ENCODE measurements at regions not wholly inside any gene's neighbourhood (a gene's known extent, or its start where the extent isn't known, plus 50 kb on each side); places are given as distances from the start of the nearest gene placed in this dataset.
"Not testable (repeated sequence)": the region's sequence is repeated elsewhere in the genome, so short reads cannot be mapped to it uniquely, and the experiment has no call there.

DNA sequence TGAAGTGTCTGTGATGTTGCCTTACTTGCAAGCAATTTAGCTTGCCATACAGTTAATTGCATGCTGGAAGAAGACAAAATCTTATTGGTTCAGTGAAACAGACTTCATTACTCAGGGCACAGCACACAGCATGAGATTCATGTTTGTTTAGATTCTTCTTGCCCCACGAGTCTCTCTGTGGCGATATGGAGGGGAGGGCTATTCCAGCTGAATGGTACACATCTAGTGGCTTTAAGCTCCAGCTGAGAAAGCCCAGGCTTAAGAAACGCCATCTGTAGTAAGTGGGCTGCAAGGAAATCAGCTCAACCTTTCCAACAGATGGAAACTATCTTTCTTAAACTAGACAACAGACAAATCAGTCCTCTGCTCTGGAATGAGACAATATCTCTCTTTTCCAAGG lies 1022.0 kb downstream of the NCAM2 start:
- no peak for DNase-seq (ENCODE audit: low spot score)

DNA sequence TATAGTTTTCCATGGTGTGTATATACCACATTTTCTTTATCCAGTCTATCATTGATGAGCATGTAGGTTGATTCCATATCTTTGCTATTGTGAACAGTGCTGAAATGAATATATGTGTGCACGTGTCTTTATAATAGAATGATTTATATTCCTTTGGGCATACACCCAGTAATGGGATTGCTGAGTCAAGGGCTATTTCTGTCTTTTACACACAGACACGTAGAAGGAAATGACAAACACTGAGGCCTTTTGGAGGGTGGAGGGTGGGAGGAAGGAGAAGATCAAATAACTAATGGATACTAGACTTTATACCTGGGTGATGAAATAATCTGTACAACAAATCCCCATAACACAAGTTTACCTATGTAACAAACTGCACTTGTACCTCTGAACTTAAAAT lies 1025.7 kb downstream of the NCAM2 start:
- not testable (repeated sequence) for DNase-seq (ENCODE audit: low spot score)

DNA sequence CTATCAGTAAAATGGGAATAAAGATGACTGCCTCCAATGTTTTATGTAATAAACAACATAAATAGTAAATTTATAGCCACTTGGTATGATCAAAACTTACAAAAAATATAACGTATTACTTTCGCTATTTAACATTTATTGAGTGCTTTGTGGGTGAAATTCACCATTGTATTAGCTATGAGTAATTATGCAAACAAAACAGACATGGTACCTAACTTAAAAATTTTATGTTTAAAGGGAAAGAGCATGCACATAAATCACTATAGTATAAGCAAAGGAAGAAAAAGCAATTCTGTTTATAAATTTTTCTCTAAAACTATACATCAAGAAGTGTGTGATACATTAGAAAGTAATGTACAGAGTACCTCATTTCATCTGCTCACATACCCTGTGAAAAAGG lies 1046.2 kb downstream of the NCAM2 start:
- DNase-seq (ENCODE audit: low spot score): no peak

DNA sequence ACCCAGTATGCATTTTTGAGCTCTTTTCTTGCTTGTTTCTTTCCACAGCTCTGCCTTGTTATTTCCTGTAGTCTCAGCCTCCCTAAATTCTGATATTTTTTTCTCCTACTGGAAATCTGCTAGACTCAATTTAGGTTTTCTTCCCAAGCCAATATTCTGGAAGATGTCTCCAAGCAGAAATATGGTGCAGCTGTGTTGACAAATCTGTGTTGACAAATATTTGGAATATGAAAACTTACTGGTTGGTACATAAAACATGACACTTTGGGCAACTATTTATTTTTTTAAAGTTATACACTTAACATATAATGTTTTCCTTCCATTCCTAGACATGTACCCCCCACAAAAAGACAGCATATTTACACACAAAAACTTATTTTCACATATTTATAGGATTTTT lies 1048.4 kb downstream of the NCAM2 start:
- DNase-seq (ENCODE audit: low spot score): no peak

DNA sequence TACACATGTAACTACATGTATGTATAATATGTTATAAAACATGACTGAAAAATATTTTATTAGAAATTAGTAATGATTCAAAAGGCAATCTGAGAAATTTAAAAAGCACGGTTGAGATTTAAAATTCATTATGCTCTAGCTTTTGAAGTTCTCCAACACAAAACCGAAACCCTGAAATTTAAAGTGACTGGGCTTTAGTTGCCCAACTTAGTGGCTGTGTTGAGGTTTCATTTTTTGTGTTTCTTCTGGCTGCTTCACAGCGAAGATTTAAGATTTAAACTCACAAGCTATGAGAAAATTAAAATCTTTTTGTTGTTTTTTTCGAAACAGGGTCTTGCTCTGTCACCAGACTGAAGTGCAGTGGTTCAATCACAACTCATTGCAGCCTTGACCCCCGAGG lies 1058.7 kb downstream of the NCAM2 start:
- no peak for DNase-seq (ENCODE audit: low spot score)

DNA sequence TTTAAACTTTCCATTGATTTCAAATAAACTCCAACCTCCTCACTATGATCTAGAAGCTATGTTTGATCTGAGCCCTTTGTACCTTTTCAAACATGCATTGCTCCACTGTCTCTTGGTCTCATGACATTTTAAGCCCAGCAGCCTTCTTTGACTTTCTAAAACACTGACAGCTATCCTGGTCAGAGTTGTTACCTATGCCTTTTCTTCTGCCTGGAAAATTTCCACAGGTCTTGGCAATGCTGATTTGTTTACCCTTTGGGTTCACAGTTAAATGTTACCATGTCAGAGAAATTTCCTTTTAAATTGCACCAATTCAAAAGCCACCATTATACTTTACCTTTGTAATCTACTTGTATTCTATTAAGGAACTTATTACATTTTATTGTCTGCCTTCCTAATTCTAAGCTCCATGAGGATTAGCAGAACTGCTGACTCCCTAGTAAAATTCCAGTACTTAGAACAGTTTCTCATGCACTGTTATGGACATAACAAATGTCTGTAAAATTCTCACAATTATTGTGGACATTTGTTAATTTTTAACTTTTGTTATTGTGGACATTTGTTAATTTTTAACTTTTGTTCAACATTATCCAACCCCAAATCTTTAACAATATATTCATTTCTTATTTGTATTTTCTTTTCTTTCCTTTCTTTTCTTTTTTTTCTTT lies 1064.4 kb downstream of the NCAM2 start:
- DNase-seq (ENCODE audit: low spot score): no peak

DNA sequence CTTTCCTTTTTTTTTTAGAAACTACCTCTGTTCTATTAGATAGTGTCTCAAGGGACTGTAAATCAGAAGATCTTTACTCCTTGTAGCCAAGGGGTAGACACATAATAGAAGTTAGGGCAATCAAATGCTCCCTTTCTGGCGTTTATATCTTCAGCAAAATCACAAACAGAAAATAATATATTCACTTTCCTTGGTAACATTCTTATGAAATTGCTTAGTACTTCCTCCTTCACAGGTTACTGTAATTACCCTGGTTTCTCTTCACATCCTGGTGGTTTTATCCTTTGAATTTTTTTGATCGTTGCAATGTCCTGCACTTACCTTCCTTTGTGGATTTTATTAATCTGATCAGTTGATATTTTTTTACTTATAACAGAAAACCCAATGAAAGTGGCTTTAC lies 1064.9 kb downstream of the NCAM2 start:
- DNase-seq (ENCODE audit: low spot score): no peak

DNA sequence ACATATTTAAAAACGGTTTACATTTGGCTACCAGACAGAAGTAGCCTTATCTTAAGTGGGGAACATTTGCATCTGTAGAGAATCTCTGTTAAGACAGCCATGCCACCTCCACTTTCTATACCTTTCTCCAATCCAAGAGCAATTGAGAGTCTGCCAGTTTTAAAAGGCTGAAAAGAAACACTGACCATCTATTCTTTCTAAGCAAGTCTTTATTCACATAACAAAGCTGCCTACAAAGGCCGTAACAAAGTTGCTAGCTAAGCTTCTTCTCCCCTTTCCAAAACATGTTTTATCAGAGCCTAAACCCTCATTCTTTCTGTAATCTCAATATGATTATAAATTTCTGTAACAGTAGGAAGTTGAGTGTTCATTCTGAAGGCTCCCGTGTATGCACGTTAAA lies 1078.3 kb downstream of the NCAM2 start:
- no peak for DNase-seq (ENCODE audit: low spot score)

DNA sequence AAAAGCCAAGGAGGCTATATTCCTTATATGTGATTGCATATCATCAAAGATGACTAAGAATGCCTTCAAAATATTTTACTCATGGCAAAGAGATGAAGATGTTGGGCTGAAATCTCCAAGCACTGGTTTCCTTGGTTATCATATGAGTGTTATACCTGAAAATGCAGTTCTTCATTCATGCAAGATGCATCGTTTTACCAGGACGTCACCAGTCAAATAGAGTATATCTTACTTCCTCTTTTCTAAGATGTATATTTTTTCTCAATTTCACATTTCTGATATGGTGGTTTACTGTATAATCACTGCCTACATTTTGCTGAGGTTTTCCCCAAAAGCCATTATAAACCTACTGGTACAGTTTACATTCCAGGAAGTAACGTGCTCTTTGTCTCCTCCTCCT lies 1085.7 kb downstream of the NCAM2 start:
- no peak for DNase-seq (ENCODE audit: low spot score)

DNA sequence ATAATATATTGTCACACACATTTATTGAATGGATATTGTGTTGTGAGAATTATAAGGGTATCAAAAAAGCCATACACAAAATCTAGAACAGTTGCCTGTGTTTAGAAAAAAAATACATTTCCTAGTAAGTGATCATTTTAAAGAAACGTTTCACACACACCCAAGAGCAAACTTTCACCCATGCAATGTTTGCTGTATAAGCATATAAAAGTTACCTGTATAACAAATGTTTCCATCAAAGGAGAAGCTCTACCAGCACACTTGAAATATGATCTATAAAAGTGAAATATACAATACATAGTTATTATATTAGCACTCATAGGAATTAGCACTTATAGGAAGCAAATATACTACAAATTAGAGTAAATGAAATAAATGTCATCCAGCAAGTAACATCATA lies 1098.1 kb downstream of the NCAM2 start:
- no peak for DNase-seq (ENCODE audit: low spot score)

DNA sequence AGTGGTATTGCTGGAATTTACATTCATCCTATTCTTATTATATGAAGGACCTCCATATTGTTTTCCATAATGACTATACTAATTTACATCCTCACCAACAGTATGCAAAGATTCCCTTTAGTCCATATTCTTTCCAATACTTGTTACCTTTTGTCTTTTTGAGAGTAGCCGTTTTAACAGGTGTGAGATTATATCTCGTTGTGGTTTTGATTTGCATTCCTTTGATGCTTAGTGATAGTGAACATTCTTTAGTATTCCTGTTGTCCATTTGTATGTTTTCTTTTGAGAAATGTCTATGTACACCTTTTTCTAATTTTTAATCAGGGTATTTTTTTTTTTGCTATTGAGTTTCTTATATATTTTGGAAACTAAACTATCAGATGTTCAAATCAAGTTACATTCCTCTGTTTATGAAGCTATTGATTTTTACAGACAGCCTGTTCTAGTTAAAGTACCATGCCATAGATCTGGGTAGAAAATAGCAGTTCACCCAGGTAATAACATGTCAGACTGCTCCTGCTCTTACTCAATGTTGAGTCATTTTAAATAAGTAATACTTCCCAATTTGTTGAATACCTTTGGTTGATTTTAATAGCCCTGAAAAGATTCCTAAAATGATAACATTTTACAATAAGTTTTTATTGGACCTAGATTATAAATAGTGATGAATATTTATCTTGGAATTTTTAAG lies 1108.7 kb downstream of the NCAM2 start:
- no peak for DNase-seq (ENCODE audit: low spot score)

DNA sequence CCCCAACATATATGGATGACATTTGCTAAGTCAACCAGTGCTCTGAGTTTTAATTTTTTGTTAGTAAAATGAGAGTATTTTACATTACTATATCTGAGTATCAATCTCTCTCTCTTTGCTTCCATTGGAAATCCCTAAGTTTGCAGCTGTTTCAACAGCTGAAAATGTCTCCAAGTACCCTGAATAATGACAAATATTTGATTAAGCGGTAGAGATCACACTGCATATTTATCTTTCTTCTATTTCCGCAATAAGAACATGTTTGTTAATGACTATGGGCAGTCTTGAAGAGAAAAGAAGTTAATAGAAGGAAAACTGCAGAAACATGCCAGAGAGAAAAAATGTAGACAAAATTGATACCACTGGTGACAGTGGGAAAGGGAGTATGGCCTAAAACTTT lies 1117.5 kb downstream of the NCAM2 start:
- no peak for DNase-seq (ENCODE audit: low spot score)

DNA sequence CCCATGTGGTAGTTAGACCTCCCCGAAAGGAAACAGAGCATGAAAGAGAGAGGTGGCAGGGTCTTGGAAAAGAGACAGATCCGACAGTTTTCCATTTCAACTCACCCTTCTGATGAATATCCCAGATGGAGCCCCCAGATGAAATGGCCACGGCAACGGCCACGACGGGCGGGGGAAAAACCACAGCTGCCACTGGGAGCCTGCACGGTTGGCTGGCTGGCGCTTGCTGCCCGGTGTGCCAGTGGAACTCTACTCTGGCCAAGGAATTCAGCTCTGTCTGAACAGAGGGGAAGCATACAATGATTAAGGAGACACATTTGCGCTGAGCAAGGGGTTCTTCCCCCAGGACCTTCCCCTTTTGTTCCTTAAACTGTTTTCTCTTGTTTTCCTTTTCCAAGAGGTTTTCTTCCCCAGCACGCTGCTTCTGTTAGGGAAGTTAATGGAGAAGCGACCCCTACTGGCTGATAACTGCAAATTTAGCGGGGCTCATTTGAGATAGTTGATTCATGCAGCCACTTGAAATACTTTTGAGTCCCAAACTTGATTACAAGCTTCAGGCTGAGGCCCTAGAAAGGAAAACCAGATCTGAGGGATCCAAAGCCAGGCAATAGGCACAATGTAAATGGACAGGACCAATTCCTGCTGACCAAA lies 1122.5 kb downstream of the NCAM2 start:
- no peak for DNase-seq (ENCODE audit: low spot score)

DNA sequence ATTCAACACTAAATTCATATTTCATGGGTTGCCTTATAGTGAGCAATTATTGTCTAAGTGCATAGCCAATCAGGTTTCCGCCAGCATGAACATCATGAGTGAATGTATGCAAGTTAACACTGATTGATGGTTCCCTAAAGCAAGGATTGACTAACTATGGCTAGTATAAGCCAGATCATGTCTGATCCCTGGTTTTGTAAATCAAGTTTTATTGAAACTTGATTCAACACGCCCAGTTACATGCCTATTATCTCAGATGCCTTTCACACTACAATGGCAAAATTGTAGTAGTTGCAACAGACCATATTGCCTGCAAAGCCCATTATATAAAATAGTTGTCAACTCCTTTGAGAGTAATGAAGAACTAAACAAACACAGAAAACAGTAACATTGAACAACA lies 1127.4 kb downstream of the NCAM2 start:
- DNase-seq (ENCODE audit: low spot score): no peak

DNA sequence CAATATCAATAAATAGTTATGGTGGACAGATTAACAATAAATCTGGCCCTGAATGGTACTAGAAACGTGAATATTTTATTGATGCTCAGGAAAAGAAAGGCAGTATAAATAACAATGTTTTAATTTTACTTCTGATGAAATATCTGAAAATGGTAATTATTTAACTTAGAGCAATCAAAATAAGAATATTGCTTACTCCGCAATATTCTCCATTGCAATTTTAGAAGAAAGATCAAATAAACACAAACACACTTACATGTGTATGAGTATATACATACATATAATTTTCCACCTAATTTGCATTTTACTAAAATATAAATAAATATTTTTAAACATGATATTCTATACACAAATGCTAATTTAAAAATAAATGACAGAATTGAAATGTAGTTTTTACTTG lies 1130.5 kb downstream of the NCAM2 start:
- DNase-seq (ENCODE audit: low spot score): no peak

DNA sequence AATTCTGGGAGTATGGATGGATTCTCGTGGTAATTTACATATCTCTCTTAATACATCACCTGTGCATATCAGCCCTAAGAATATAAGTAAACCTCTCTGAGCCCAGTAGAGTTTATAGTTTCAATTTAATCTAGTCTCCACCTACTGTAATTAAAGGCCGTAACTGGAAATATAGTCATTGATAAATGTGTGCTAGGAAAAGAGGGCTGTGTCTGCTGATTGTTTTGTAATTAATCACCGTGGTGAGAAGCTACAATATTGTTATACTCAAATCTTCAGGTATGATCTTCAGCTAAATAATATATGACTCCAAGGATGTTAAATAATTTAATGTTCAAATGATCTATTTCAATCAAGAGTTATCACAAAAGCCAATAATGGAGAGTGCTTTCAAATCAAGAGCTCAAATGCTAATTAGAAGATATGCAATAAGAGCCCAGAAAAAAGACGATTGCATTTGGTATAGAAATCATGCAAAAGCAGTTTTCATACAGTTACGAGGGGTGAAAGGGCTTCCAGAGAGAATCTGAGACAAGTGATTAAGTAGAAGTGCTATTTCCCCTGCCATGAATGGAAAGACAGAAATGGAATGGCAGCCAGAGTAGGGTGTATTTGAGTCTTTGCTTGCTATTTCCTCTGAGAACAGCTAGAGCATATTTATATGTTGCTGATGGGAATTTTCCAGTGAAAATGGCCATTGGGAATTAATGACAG lies 1134.3 kb downstream of the NCAM2 start:
- DNase-seq (ENCODE audit: low spot score): no peak

DNA sequence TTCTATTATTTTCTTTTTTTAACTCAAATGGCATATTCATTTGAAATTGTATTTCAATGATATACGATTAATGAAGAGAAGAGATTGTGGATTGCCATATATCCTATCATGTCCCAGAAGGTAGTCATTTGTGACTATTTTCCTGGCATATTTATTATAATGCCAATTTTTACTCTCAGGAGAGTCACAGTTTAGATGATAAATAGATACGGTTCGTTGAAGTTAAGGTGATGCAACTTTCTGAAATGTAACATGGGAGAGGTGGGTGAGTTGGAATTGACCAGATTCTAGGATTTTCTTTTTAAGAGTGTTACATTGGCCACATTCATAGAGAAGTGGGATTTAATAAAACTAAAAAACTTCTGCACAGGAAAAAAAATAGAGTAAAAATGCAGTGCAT lies 1138.5 kb downstream of the NCAM2 start:
- no peak for DNase-seq (ENCODE audit: low spot score)

DNA sequence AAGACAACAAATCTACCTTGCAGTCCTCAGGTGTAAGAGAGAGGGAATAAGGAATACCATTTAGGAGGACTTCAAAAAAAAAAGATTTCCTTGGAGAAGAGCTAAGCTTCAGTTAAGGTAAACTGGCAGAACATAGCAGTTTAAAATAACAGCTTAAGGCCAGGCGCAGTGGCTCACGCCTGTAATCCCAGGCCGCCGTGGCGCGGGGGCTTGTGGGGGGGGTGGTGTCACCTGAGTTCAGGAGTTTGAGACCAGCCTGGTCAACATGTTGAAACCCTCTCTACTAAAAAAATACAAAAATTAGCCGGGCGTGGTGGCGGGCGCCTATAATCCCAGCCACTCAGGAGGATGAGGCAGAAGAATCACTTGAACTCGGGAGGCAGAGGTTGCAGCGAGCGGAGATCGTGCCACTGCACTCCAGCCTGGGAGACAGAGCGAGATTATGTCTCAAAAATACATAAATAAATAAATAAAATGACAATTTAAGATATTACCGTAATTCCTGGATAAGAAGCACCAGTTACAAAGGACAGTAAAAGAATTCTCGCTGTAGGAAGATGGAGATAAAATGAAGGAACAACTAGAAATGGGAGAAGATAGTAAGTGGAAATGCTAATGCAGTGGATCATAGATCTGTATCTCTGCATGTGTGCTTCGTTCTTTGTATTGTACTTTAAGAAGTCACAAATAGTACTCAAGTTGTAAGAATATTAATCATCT lies 1140.2 kb downstream of the NCAM2 start:
- DNase-seq (ENCODE audit: low spot score): no peak

DNA sequence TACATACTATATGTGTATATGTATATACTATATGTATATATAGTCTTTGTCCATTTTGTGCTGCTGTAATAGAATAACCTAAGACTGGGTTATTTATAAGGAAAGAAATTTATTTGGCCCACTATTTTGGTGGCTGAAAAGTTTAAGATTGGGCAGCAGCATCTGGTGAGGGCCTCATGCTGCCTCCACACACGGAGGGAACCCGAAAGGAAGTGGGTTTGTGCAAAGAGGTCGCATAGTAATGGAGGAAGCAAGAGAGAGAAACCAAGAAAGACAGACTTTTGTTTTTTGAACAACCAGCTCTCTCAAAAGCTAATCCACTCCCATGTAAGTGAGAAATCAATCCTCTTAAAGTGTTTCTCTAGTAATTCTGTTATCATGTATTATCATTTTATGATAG lies 1147.3 kb downstream of the NCAM2 start:
- no peak for DNase-seq (ENCODE audit: low spot score)

DNA sequence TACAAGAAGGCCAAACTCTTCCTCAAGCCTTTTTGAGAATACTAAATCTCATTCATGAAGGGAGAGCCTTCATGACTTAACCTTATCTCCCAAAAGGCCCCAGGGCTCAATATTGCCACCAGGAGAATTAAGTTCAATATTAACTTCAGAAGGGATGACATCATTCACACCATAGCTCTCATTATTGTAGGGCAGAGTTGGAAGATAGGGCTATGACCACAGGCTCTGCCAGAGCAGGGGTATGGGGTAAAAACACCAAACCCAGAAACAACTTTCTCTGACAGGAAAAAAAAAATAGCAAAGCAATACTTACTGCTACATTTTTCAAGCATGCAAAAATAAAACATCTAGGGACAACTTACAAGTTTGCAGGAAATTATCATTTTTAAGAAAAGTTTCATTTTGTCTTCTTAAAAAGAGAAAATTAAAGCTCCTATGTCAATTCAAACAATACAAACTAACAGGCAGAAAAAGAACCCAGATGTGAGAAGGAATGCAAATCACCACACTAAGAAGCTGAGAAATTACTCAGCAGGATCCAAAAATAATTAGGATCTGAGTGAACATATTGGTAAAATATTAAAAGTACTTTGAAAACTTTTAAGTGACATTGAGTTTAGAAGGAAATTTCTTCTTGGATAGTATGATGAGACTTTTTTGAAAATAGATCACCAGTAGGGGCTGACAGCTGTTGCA lies 1156.5 kb downstream of the NCAM2 start:
- no peak for DNase-seq (ENCODE audit: low spot score)

DNA sequence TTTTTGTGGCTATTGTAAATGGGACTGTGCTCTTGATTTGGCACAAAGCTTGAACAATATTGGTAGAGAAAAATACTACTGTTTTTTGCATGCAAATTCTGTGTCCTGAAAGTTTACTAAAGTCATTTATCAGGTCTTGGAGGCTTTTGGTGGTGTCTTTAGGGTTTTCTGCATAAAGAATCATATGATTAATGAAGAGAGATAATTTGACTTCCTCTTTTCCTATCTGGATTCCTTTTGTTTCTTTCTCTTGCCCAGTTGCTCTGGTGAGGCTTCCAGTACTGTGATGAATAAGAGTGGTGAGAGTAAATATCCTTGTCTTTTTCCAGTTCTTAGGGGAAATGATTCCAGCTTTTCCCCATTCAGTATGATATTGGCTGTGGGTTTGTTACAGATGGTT lies 1166.7 kb downstream of the NCAM2 start:
- DNase-seq (ENCODE audit: low spot score): no peak

DNA sequence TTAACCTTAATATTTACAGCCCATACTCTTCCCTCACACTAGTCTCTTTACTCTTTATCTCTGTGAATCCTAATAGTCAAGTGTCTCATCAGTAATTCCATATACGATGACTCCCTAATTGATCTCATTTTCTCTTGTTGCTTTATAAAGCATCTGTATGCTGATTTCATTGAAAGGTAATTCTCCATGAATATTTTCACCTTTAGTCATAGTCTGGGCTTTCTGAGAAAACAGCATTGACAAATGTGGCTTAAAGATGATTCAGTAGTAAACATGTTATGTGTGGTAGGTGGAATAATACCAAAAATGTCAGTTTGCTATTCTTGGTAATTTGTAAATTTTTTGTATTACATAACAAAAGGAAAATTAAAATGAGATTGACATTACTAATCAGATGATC lies 1176.5 kb downstream of the NCAM2 start:
- DNase-seq (ENCODE audit: low spot score): no peak
